ENCODE measurements at regions not wholly inside any gene's neighbourhood (a gene's known extent, or its start where the extent isn't known, plus 50 kb on each side); places are given as distances from the start of the nearest gene placed in this dataset.

- DNase-seq (ENCODE audit: low read depth in 2 of 2), result no peak
Observed at GRCh38 chr1:201610858-201611257, 71.9 kb downstream of the NAV1 start.

- no peak for DNase-seq (ENCODE audit: low read depth in 2 of 2)
Observed at GRCh38 chr1:201612645-201613044, 73.7 kb downstream of the NAV1 start.

- DNase-seq (ENCODE audit: low read depth in 2 of 2), result no peak
Observed at GRCh38 chr1:201614262-201615015, 75.5 kb downstream of the NAV1 start.

- DNase-seq (ENCODE audit: low read depth in 2 of 2), result no peak
Observed at GRCh38 chr1:201617157-201617556, 78.2 kb downstream of the NAV1 start.

GRCh38 chr1:201618389-201618788, 79.5 kb downstream of the NAV1 start:
- DNase-seq (ENCODE audit: low read depth in 2 of 2), result no peak

- no peak for DNase-seq (ENCODE audit: low read depth in 2 of 2)
Observed at GRCh38 chr1:201618905-201619304, 80.0 kb downstream of the NAV1 start.

GRCh38 chr1:201619513-201619912, 80.6 kb downstream of the NAV1 start:
- DNase-seq (ENCODE audit: low read depth in 2 of 2), result no peak

GRCh38 chr1:201622353-201622752, 83.4 kb downstream of the NAV1 start:
- DNase-seq (ENCODE audit: low read depth in 2 of 2), result no peak

GRCh38 chr1:201622824-201623223, 83.9 kb downstream of the NAV1 start:
- DNase-seq (ENCODE audit: low read depth in 2 of 2), result no peak

GRCh38 chr1:201624741-201625225, 85.9 kb downstream of the NAV1 start:
- no peak for DNase-seq (ENCODE audit: low read depth in 2 of 2)

- no peak for DNase-seq (ENCODE audit: low read depth in 2 of 2)
Observed at GRCh38 chr1:201625226-201625761, 86.4 kb downstream of the NAV1 start.

- no peak for DNase-seq (ENCODE audit: low read depth in 2 of 2)
Observed at GRCh38 chr1:201625851-201626251, 86.9 kb downstream of the NAV1 start.

GRCh38 chr1:201626629-201627275, 87.8 kb downstream of the NAV1 start:
- DNase-seq (ENCODE audit: low read depth in 2 of 2), result no peak

GRCh38 chr1:201628490-201628889, 89.6 kb downstream of the NAV1 start:
- DNase-seq (ENCODE audit: low read depth in 2 of 2), result no peak

- no peak for DNase-seq (ENCODE audit: low read depth in 2 of 2)
Observed at GRCh38 chr1:201630582-201630981, 91.7 kb downstream of the NAV1 start.

- no peak for DNase-seq (ENCODE audit: low read depth in 2 of 2)
Observed at GRCh38 chr1:201631037-201631436, 92.1 kb downstream of the NAV1 start.

GRCh38 chr1:201632364-201632952, 93.5 kb downstream of the NAV1 start:
- no peak for DNase-seq (ENCODE audit: low read depth in 2 of 2)

- no peak for DNase-seq (ENCODE audit: low read depth in 2 of 2)
Observed at GRCh38 chr1:201633297-201633696, 94.4 kb downstream of the NAV1 start.

GRCh38 chr1:201633811-201634210, 94.9 kb downstream of the NAV1 start:
- no peak for DNase-seq (ENCODE audit: low read depth in 2 of 2)

GRCh38 chr1:201634261-201634660, 95.3 kb downstream of the NAV1 start:
- DNase-seq (ENCODE audit: low read depth in 2 of 2), result no peak

- no peak for DNase-seq (ENCODE audit: low read depth in 2 of 2)
Observed at GRCh38 chr1:201636097-201636496, 97.2 kb downstream of the NAV1 start.

GRCh38 chr1:201636510-201636971, 97.6 kb downstream of the NAV1 start:
- DNase-seq (ENCODE audit: low read depth in 2 of 2), result no peak

Data from stimulated activated CD8-positive, alpha-beta memory T cell treated with anti-CD3 and anti-CD28 coated beads, Interleukin-2, amount 100 ng/mL, for 1 hour (primary cell).